ENCODE measurements at regions not wholly inside any gene's neighbourhood (a gene's known extent, or its start where the extent isn't known, plus 50 kb on each side); places are given as distances from the start of the nearest gene placed in this dataset.

DNA sequence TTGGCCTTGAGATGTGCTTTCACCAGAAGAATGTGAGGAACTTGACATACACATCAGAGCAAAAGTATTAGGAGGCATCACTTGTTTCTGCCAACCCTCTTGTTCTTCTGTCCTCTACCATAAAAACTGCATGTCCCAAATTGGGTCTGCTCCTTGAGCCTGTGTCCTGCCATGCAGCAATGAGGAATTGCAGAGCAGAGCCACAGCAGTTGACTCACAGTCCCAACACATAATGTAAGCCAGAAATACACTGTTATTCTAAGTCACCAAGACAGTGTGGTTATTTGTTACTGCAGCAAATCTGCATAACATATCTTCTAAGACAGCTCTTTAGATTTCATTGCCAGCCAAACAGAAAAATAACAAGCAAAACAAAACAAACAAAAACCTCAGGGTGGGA, 598.2 kb downstream of the PRELID2 start:
- H2BK120ac ChIP-seq (ENCODE audit: low read depth, low read length): 0 out of 2 replicates have a peak overlapping the region, but pooled peaks have one; percentile 2
- no peak overlapping the region for H2AFZ ChIP-seq (replicated peaks; ENCODE audit: low read length, poor library complexity)
- dilution Hi-C loops (cut with HindIII; ENCODE audit: low sequenced_read_pairs, unreplicated experiment) (no loop called here), in situ Hi-C loops (cut with MboI; ENCODE audit: low sequenced_read_pairs) (no loop called here), intact Hi-C loops (cut with micrococcal nuclease) (loop anchor here (5.0 kb wide), 1 partner anchor 1030 kb away; no protein-coding TSS in a partner anchor)
- no peak overlapping the region for H2BK5ac ChIP-seq (ENCODE audit: low read depth, low read length, poor library complexity, severe bottlenecking)
- H4K20me1 ChIP-seq (ENCODE audit: insufficient read depth, low read length): no peaks in the 10 kb centered on the region
- H3K9ac ChIP-seq (ENCODE audit: low read depth, low read length): no peak overlapping the region
- no peak overlapping the region; a peak in 1 of 4 replicates for H4K8ac ChIP-seq (ENCODE audit: low read depth in 2 of 2, low read length in 2 of 2)
- H2BK20ac ChIP-seq (ENCODE audit: low read depth, low read length): peak overlapping the region; percentile 53
- 0 out of 2 replicates have a peak overlapping the region, but pooled peaks have one; percentile 10 for H4K91ac ChIP-seq (ENCODE audit: insufficient read depth, low read depth, low read length)
- H3K9me1 ChIP-seq (ENCODE audit: insufficient read depth, low read length): no peaks in the 10 kb centered on the region
- no peaks in the 10 kb centered on the region for H3K79me1 ChIP-seq (ENCODE audit: low read depth in 1 of 2, low read length in 2 of 2)
- ChIA-PET POLR2A (ENCODE audit: unreplicated experiment) (no interaction called here), CTCF (interaction anchor here (0.5 kb wide), 1 partner anchor 395 kb away, joined by 5 read pairs; no protein-coding TSS in a partner anchor)
- TF ChIP-seq POLR2A (IDR thresholded peaks at IDR 0.05; ENCODE audit: low read depth, low read length) (no peak), RAD21 (IDR thresholded peaks at IDR 0.05; ENCODE audit: low read length) (no peak), MXI1 (IDR thresholded peaks at IDR 0.05; ENCODE audit: borderline replicate concordance, low read depth, low read length) (no peak), CHD1 (IDR thresholded peaks at IDR 0.05; ENCODE audit: low read depth, low read length) (no peak), NFE2L2 (IDR thresholded peaks at IDR 0.05; ENCODE audit: low read depth, low read length) (no peak), MAFK (IDR thresholded peaks at IDR 0.05; ENCODE audit: low read depth, low read length) (no peak), RCOR1 (IDR thresholded peaks at IDR 0.05; ENCODE audit: insufficient replicate concordance, low read length) (no peak), BHLHE40 (IDR thresholded peaks at IDR 0.05; ENCODE audit: low read depth, low read length) (no peak), CEBPB (IDR thresholded peaks at IDR 0.05; ENCODE audit: low read depth, low read length) (no peak), SMC3 (IDR thresholded peaks at IDR 0.05; ENCODE audit: low read depth, low read length) (no peak), FOS (IDR thresholded peaks at IDR 0.05; ENCODE audit: low read depth, low read length) (no peak)
- TF ChIP-seq, protein P1, sequence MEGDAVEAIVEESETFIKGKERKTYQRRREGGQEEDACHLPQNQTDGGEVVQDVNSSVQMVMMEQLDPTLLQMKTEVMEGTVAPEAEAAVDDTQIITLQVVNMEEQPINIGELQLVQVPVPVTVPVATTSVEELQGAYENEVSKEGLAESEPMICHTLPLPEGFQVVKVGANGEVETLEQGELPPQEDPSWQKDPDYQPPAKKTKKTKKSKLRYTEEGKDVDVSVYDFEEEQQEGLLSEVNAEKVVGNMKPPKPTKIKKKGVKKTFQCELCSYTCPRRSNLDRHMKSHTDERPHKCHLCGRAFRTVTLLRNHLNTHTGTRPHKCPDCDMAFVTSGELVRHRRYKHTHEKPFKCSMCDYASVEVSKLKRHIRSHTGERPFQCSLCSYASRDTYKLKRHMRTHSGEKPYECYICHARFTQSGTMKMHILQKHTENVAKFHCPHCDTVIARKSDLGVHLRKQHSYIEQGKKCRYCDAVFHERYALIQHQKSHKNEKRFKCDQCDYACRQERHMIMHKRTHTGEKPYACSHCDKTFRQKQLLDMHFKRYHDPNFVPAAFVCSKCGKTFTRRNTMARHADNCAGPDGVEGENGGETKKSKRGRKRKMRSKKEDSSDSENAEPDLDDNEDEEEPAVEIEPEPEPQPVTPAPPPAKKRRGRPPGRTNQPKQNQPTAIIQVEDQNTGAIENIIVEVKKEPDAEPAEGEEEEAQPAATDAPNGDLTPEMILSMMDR (conservative IDR thresholded peaks at IDR 0.05; ENCODE audit: low read depth, low read length): no peak
- TF ChIP-seq, protein P2, sequence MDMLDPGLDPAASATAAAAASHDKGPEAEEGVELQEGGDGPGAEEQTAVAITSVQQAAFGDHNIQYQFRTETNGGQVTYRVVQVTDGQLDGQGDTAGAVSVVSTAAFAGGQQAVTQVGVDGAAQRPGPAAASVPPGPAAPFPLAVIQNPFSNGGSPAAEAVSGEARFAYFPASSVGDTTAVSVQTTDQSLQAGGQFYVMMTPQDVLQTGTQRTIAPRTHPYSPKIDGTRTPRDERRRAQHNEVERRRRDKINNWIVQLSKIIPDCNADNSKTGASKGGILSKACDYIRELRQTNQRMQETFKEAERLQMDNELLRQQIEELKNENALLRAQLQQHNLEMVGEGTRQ (IDR thresholded peaks at IDR 0.05; ENCODE audit: low read depth, low read length): no peak
- TF ChIP-seq, protein P3, sequence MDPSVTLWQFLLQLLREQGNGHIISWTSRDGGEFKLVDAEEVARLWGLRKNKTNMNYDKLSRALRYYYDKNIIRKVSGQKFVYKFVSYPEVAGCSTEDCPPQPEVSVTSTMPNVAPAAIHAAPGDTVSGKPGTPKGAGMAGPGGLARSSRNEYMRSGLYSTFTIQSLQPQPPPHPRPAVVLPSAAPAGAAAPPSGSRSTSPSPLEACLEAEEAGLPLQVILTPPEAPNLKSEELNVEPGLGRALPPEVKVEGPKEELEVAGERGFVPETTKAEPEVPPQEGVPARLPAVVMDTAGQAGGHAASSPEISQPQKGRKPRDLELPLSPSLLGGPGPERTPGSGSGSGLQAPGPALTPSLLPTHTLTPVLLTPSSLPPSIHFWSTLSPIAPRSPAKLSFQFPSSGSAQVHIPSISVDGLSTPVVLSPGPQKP (IDR thresholded peaks at IDR 0.05; ENCODE audit: borderline replicate concordance, low read depth, low read length): no peak
- H2AK9ac ChIP-seq (replicated peaks; ENCODE audit: low read depth, low read length, poor library complexity): no peak overlapping the region
- no peaks in the 10 kb centered on the region; the same call in 1 of the 2 replicates for H3K4me1 ChIP-seq (ENCODE audit: control insufficient read depth, insufficient read depth, low read length)
- no peak; the same call in none of the 2 replicates for ATAC-seq (ENCODE audit: low read depth)
- no peaks in the 10 kb centered on the region for H3K27me3 ChIP-seq (ENCODE audit: control insufficient read depth, insufficient read depth, low read length)
- no peak overlapping the region for H4K5ac ChIP-seq (ENCODE audit: low read depth, low read length)
- H3K56ac ChIP-seq (ENCODE audit: extremely low read depth, insufficient read depth, low read length): no peak overlapping the region
- 0 out of 3 replicates have a peak overlapping the region, but pooled peaks have one; percentile 9 for H2BK15ac ChIP-seq (ENCODE audit: low read depth, low read length)
- H3K23ac ChIP-seq (ENCODE audit: low read depth, low read length): no peak overlapping the region
- H3K14ac ChIP-seq (replicated peaks; ENCODE audit: low read depth, low read length): no peak overlapping the region
- no peak overlapping the region for H3K18ac ChIP-seq (ENCODE audit: low read depth, low read length)
- no peaks in the 10 kb centered on the region for H3K36me3 ChIP-seq (ENCODE audit: control insufficient read depth, insufficient read depth, low read length)
- no peak overlapping the region for H3K4me2 ChIP-seq (ENCODE audit: low read depth, low read length)
- H2AK5ac ChIP-seq (ENCODE audit: low read depth, low read length): no peak overlapping the region
- BruUV-seq (replicated peaks): no TSS peak
- H3K4ac ChIP-seq (ENCODE audit: low read depth, low read length): no peak overlapping the region
- H3K4me3 ChIP-seq (ENCODE audit: insufficient read depth, low read depth, low read length): no peak overlapping the region
- H3K9me3 ChIP-seq (ENCODE audit: control insufficient read depth, insufficient read depth, low read length): no peaks in the 10 kb centered on the region
- peak; percentile 17 for DNase-seq
- no peak overlapping the region for H3K27ac ChIP-seq (ENCODE audit: insufficient read depth, low read length)

Data from IMR-90 (cell line).